ENCODE measurements at regions not wholly inside any gene's neighbourhood (a gene's known extent, or its start where the extent isn't known, plus 50 kb on each side); places are given as distances from the start of the nearest gene placed in this dataset.

GRCh38 chr2:142483653-142484052, 352.8 kb upstream of the LRP1B start:
- no peak for TF ChIP-seq GATA3 (IDR thresholded peaks at IDR 0.05; ENCODE audit: low read depth, low read length)
- no peak for TF ChIP-seq GATA2 (IDR thresholded peaks at IDR 0.05; ENCODE audit: low read depth, low read length)

DNA sequence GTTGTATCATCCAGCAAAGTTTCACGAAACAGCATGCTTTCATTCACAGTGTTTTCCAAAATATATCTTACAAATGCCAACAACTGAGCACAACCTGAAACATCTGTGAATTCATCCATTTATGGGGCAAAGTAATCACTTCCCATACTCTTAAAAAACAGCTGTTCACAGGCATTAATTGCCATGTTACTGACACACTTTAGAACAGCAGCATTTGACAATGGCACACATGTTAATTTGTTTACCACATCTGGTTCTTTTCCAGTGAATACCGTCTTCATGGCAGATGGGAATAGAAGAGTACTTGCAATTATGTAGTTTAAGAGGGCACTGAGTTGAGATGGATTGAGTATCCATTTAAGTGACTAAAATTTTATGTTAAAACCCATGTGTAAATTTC, 347.4 kb upstream of the LRP1B start:
- TF ChIP-seq GATA3 (IDR thresholded peaks at IDR 0.05; ENCODE audit: low read depth, low read length) (no peak), GATA2 (IDR thresholded peaks at IDR 0.05; ENCODE audit: low read depth, low read length) (no peak)

DNA sequence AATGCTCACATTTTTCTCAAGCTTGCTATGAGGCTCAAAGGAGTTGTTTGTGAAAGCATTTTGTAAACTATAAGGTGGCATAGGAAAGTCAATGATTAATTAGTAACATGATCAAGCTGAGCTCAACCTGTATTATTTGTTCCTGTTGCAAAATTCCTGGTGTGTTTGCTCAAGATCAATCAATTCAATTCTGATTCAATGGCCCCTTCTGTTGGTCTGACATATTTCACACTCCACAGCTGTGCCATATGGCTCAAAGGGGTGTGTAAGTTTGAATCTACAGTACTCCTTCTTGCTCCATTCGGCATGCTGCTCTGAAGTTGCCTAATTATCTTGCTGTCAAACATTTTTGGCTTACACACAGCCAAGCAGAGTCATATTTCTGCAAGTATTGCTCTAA, 341.6 kb upstream of the LRP1B start:
- no peak for TF ChIP-seq GATA2 (IDR thresholded peaks at IDR 0.05; ENCODE audit: low read depth, low read length)

- TF ChIP-seq GATA2 (IDR thresholded peaks at IDR 0.05; ENCODE audit: low read depth, low read length) (no peak), GATA3 (IDR thresholded peaks at IDR 0.05; ENCODE audit: low read depth, low read length) (no peak)
These were observed 336.5 kb upstream of the LRP1B start for GRCh38 chr2:142467321-142467720.

DNA sequence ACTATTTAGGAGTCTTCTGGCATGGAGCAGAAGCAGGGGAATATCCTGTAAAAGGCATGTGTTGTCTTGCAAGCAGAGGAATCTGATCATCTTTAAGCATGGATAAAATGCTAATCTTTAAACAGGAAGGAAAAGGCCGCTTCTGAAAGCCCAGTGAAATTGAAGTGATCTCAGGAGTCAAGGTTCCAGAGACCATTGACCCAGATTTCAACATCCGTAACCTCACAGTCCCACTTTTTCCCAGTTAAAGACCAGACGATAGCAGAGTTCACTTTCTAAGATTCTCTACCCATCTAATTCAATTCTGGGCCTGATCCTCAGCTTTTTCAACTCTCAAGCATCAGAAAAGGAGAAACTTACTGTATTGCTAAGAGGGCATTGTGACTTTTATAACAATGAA, 332.2 kb upstream of the LRP1B start:
- TF ChIP-seq GATA2 (IDR thresholded peaks at IDR 0.05; ENCODE audit: low read depth, low read length), result no peak
- TF ChIP-seq GATA3 (IDR thresholded peaks at IDR 0.05; ENCODE audit: low read depth, low read length), result no peak

DNA sequence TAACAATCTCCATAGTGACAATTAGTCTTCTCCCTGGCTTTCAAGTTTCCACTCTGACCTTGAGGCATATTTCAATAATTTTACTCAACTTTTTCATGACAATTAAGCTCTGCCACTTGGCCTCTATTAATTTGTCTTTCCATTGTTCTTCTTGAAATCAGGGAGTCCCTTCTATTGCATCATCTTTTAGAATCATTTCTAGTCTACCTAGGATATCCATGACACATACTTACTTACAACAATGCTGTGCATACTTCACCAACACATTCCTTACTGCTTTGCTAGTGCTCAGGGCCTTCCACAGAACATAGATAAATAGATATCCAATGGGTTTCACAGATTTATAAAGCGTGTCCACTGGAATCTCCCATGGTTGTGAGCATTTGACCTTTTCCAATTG, 331.5 kb upstream of the LRP1B start:
- TF ChIP-seq GATA3 (IDR thresholded peaks at IDR 0.05; ENCODE audit: low read depth, low read length) (no peak), GATA2 (IDR thresholded peaks at IDR 0.05; ENCODE audit: low read depth, low read length) (no peak)

- no peak for TF ChIP-seq GATA3 (IDR thresholded peaks at IDR 0.05; ENCODE audit: low read depth, low read length)
These were observed 314.8 kb upstream of the LRP1B start for GRCh38 chr2:142445551-142446072.

DNA sequence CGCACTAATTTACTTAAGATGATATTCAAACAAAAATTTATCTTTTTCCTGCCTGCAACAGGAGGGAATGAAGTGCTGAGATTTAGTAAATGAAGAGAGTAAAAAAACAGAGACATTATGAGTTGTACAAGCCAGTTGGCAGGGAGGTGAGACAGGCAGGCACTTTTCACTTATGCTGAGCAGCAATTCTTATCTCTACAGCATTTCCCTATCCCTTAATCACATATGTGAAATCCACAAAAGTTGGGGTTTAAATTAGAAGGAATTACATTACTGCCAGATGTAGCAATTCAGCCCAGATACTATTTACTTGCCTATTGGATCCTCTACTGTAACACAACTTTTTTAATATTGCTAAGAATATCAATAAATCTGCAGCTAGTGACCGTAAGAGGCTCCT, 314.2 kb upstream of the LRP1B start:
- TF ChIP-seq GATA2 (IDR thresholded peaks at IDR 0.05; ENCODE audit: low read depth, low read length) (peak; percentile 76), GATA3 (IDR thresholded peaks at IDR 0.05; ENCODE audit: low read depth, low read length) (peak; percentile 75)

DNA sequence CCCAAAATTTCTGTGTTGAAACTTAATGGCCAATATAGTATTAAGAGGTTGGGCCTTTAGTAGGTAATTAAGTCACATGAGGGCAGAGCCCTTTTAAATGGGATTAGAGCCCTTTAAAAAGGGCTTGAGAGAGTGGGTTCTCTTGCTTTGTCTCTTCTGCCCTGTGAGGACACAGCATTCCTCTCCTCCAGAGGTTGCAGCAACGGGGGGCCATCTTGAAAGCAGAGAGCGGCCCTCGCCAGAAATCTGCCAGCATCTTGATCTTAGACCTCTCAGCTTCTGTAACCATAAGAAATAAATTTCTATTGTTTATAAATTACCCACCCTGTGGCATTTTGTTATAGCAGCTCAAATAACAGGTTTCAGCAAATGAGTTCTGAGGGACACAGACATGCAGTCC, 305.0 kb upstream of the LRP1B start:
- no peak for TF ChIP-seq GATA2 (IDR thresholded peaks at IDR 0.05; ENCODE audit: low read depth, low read length)

DNA sequence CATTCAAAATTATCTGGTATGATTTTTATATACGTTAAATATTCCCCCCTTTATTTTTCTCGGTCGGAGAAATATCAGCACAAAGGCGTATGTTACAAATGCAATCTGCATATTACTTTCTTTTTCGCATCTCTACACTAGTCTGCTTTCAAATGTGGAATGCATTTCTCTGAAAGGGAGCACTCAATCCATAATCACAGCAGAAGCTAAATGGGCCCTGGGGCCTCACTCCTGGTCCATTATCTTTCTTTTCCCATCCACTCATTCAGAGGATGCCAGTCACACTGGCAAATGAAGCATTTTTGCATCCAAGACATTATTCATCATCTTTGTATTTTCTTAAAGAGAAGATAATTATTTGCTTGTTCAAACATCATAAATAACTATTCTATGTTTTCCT, 295.2 kb upstream of the LRP1B start:
- TF ChIP-seq GATA2 (IDR thresholded peaks at IDR 0.05; ENCODE audit: low read depth, low read length) (no peak; the same call in 1 of the 2 replicates), GATA3 (IDR thresholded peaks at IDR 0.05; ENCODE audit: low read depth, low read length) (no peak)

DNA sequence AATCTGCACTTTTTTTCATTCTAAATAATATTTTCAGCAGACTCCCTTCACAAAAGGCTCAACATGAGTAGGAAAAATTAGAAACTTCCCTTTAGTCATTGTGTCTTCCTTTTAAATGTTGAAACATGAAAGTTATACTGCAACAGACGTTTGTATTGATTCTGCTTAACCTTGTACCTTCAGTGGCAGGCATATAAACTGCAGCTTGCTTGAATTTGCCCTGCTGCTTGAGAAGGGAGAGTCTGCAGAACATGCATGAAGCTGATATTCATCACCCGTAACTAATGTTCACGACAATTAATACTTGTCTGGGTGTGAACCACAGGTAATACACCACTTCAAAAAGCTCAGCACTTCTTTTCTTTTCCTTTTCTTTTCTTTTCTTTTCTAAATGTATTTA, 294.7 kb upstream of the LRP1B start:
- no peak for TF ChIP-seq GATA2 (IDR thresholded peaks at IDR 0.05; ENCODE audit: low read depth, low read length)
- TF ChIP-seq GATA3 (IDR thresholded peaks at IDR 0.05; ENCODE audit: low read depth, low read length), result no peak

DNA sequence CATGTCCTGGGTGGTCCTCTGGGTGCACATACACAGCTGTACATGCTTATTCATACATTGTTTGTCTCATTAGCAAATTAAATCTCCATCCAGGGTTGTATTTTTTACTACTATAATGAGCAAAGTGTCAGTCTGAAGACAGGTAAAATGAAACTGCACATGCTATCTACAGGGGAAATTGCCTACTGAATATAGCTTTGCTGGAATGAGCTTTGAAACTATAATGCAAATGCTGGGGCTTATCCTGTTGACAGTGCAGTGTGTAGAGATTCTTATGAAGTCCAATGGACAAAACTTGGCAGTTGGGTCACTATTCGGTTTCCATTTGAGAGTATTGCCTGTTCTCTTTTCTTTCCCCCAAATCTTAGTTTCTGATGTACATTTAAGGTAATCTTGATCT, 292.8 kb upstream of the LRP1B start:
- TF ChIP-seq GATA3 (IDR thresholded peaks at IDR 0.05; ENCODE audit: low read depth, low read length), result no peak
- TF ChIP-seq GATA2 (IDR thresholded peaks at IDR 0.05; ENCODE audit: low read depth, low read length), result no peak

- no peak for TF ChIP-seq GATA2 (IDR thresholded peaks at IDR 0.05; ENCODE audit: low read depth, low read length)
- no peak for TF ChIP-seq GATA3 (IDR thresholded peaks at IDR 0.05; ENCODE audit: low read depth, low read length)
These were observed 292.0 kb upstream of the LRP1B start for GRCh38 chr2:142422769-142423168.

DNA sequence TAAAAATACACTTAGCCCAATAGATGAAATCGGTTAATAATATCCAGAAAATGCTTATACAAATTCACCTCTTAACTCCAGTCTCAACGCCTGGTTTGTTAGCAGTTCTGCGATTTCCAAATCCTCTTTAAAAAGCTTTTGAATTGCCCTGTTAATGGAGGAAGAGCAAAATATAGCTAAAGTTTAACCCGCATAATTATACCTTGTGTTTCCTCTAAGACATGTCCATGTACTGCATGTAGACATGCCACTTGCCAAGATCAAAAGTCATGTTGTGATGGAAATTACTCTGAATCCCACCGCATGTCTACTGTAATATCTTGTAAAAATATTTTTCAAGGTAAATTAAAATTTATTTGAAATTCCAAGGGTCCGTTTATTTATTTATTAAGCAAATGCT, 291.2 kb upstream of the LRP1B start:
- TF ChIP-seq GATA3 (IDR thresholded peaks at IDR 0.05; ENCODE audit: low read depth, low read length) (no peak), GATA2 (IDR thresholded peaks at IDR 0.05; ENCODE audit: low read depth, low read length) (no peak)

- TF ChIP-seq GATA3 (IDR thresholded peaks at IDR 0.05; ENCODE audit: low read depth, low read length) (no peak), GATA2 (IDR thresholded peaks at IDR 0.05; ENCODE audit: low read depth, low read length) (no peak)
These were observed 286.2 kb upstream of the LRP1B start for GRCh38 chr2:142416996-142417395.

- no peak for TF ChIP-seq GATA2 (IDR thresholded peaks at IDR 0.05; ENCODE audit: low read depth, low read length)
- no peak for TF ChIP-seq GATA3 (IDR thresholded peaks at IDR 0.05; ENCODE audit: low read depth, low read length)
These were observed 284.6 kb upstream of the LRP1B start for GRCh38 chr2:142415461-142415860.
